Esophagus muscularis mucosa (tissue), 4 donors: ENCODE measurements at regions not wholly inside any gene's neighbourhood (a gene's known extent, or its start where the extent isn't known, plus 50 kb on each side); places are given as distances from the start of the nearest gene placed in this dataset.
"Not testable (repeated sequence)": the region's sequence is repeated elsewhere in the genome, so short reads cannot be mapped to it uniquely, and the experiment has no call there.

ENCODE experiments used
- DNase-seq: peaks from one replicate; pipeline ENCODE4 v3.0.0-alpha.2; 2017; ENCODE audit errors: extremely low spot score
- H3K27ac ChIP-seq, 4 donors: fragments of 200-600 bp; sonication (generic); replicated peaks in 1 of 4; 1 replicate in 3 of 4; 2 replicates in 1 of 4; pipeline ENCODE4 v1.5.1; 2016 to 2019; ENCODE audit warnings: mild to moderate bottlenecking in 1 of 4
- H3K27me3 ChIP-seq, 4 donors: fragments of 200-600 bp; sonication (generic); one replicate each; pipeline versions ENCODE4 v1.5.1 to v1.6.0; 2016 to 2019
- H3K36me3 ChIP-seq, 4 donors: fragments of 200-600 bp; sonication (generic); one replicate each; pipeline ENCODE4 v1.5.1; 2016 to 2019
- H3K4me1 ChIP-seq, 4 donors: fragments of 200-600 bp; sonication (generic); one replicate each; pipeline ENCODE4 v1.5.1; 2016 to 2019
- H3K4me3 ChIP-seq, 4 donors: fragments of 200-600 bp; sonication (generic); 1 replicate in 2 of 4; 2 replicates in 2 of 4; pipeline ENCODE4 v1.5.1; 2016 to 2019; ENCODE audit warnings: mild to moderate bottlenecking in 4 of 4, moderate library complexity in 1 of 4
- H3K9me3 ChIP-seq, 4 donors: fragments of 200-600 bp; sonication (generic); 1 replicate in 3 of 4; 2 replicates in 1 of 4; pipeline ENCODE4 v1.5.1; 2016 to 2019
- CTCF ChIP-seq, 3 experiments: fragments of 200-600 bp in 2 of 3; fragments of 450-650 bp in 1 of 3; sonication (generic) in 2 of 3; IDR thresholded peaks; one replicate each; pipeline ENCODE4 v1.5.1; 2017 to 2019; ENCODE audit warnings: antibody characterized with exemption in 3 of 3, mild to moderate bottlenecking in 2 of 3, moderate library complexity in 1 of 3
- EP300 ChIP-seq: sonication (generic); formaldehyde crosslinking; IDR thresholded peaks from one replicate; pipeline ENCODE4 v1.6.1; 2017; ENCODE audit warnings: antibody characterized with exemption
- POLR2A ChIP-seq: fragments of 450-650 bp; IDR thresholded peaks from one replicate; pipeline ENCODE4 v1.6.1; 2017; ENCODE audit warnings: antibody characterized with exemption, moderate library complexity, mild to moderate bottlenecking, low read depth
- POLR2AphosphoS5 ChIP-seq, 2 donors: sonication (generic); formaldehyde crosslinking; IDR thresholded peaks; one replicate each; pipeline ENCODE4 v1.6.1; 2017; ENCODE audit warnings: antibody characterized with exemption in 2 of 2
- WGBS: methylation state at CpG from one replicate; pipeline ENCODE4 v1.1.5; 2018; 5-methylcytosine and 5-hydroxymethylcytosine counted together
- intact Hi-C: fragments of 100-400 bp; cut with DNase I; formaldehyde crosslinking; loops from one replicate; pipeline ENCODE4 v1.15.1; 2023

DNA sequence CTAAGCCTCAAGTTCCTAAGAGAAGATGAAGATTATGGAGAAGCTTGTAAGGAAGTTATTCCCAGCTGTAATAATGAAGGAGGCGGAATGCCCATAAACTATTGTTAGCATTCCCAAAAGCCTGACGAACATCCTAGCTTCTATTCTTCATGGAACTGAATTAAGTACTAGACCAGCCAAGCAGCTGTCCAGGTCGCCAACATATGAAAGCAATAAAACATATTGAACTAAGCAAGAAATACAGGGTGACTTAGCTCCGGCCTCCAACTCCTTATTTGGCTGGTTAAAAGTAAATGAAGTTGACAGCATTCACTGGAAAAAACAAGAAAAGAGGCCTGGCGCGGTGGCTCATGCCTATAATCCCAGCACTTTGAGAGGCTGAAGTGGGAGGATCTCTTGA lies 174.0 kb upstream of the TPM1 start:
- H3K36me3 ChIP-seq = no peaks in the 10 kb centered on the region
- H3K4me1 ChIP-seq = peaks cover 0 to 47% (median 28%) of the 10 kb centered on the region in 4 donors
- no peaks in the 10 kb centered on the region for H3K9me3 ChIP-seq
- intact Hi-C loops = no loop called here
- WGBS = 67% methylated on average over 6 of the region's 6 CpGs
- peak overlapping the region; percentile 46 to 74 (median 60) for H3K27ac ChIP-seq
- H3K27me3 ChIP-seq = no peaks in the 10 kb centered on the region
- DNase-seq = no peak
- TF ChIP-seq EP300 = no peak
- TF ChIP-seq POLR2A = no peak
- no peak for TF ChIP-seq CTCF (IDR thresholded peaks at IDR 0.05)
- no peak for TF ChIP-seq POLR2AphosphoS5 (IDR thresholded peaks at IDR 0.05)
- no peak overlapping the region for H3K4me3 ChIP-seq

GRCh38 chr15:62869116-62869515 lies 173.4 kb upstream of the TPM1 start:
- no peaks in the 10 kb centered on the region for H3K9me3 ChIP-seq

DNA sequence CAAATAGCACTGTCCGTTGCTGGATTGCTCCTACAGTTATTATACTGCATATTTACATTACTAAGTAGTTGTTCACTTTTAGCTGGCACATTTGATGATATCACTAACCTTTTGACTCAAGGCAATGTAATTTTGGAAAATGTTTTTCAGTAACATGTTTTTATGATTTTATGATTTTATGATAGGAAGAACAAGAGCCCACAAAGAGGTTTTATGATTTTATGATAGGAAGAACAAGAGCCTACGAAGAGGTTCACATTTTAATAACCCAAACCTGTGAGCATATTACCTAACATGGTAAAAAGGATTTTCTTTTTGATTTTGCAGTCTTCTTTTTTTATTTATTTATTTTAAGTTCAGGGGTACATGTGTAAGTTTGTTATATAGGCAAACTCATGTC lies 172.3 kb upstream of the TPM1 start:
- 80% methylated on average over 2 of the region's 2 CpGs for WGBS
- H3K27me3 ChIP-seq = no peaks in the 10 kb centered on the region
- peaks cover 6 to 59% (median 41%) of the 10 kb centered on the region in 4 donors for H3K4me1 ChIP-seq
- no peak for DNase-seq
- intact Hi-C loops = no loop called here
- H3K36me3 ChIP-seq = no peaks in the 10 kb centered on the region
- H3K4me3 ChIP-seq = no peak overlapping the region
- peak overlapping the region in 1 of 4 donors; percentile 6 for H3K27ac ChIP-seq
- no peaks in the 10 kb centered on the region for H3K9me3 ChIP-seq
- TF ChIP-seq POLR2AphosphoS5 (IDR thresholded peaks at IDR 0.05) (no peak), CTCF (IDR thresholded peaks at IDR 0.05) (no peak), EP300 (no peak)

More at GRCh38 chr15:62869116-62869515, 173.4 kb upstream of the TPM1 start:
- no peaks in the 10 kb centered on the region for H3K36me3 ChIP-seq
- H3K27me3 ChIP-seq = no peaks in the 10 kb centered on the region
- peaks cover 0 to 53% (median 34%) of the 10 kb centered on the region in 4 donors for H3K4me1 ChIP-seq
- no peak overlapping the region for H3K4me3 ChIP-seq
- no peak for DNase-seq
- 97% methylated on average over 2 of the region's 2 CpGs for WGBS
- TF ChIP-seq POLR2A (no peak), POLR2AphosphoS5 (IDR thresholded peaks at IDR 0.05) (no peak), CTCF (IDR thresholded peaks at IDR 0.05) (no peak), EP300 (no peak)
- intact Hi-C loops = no loop called here
- peak overlapping the region; percentile 46 to 74 (median 60) for H3K27ac ChIP-seq

DNA sequence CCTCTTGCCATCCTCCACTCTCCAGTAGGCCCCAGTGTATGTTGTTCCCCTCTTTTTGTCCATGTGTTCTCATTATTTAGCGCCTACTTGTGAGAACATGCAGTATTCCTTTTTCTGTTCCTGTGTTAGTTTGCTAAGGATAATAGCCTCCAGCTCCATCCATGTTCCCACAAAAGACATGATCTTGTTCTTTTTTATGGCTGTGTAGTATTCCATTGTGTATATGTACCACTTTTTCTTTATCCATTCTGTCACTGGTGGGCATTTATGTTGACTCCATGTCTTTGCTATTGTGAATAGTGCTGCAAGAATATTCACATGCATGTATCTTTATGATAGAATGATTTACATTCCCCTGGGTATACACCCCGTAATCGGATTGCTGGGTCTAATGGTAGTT lies 171.8 kb upstream of the TPM1 start:
- H3K27ac ChIP-seq = peak overlapping the region in 1 of 4 donors; percentile 6
- H3K27me3 ChIP-seq, intact Hi-C loops, H3K4me3 ChIP-seq, H3K36me3 ChIP-seq, DNase-seq, H3K9me3 ChIP-seq: not testable (repeated sequence)
- 73% methylated on average over 3 of the region's 3 CpGs for WGBS
- H3K4me1 ChIP-seq = peaks cover 10 to 59% (median 41%) of the 10 kb centered on the region in 4 donors

DNA sequence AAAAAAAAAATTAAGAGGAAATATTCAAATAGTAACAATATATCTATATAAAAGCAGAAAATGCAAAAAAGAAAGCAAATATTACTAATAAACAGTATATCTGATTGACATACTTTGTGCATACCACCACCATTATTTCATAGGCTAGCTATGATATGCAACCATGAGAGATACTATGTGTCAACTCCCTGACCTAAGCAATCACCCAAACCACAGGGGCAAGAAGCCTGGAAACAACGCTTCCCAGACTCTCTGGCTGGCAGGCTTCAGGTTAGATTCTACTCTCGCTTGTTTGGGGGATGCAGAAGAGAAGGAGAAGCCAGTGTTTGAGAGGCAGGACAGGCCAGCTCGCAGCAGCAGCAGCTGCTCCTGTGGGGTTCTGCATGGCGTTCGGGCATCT lies 169.3 kb upstream of the TPM1 start:
- H3K4me1 ChIP-seq = peaks cover 20 to 71% (median 60%) of the 10 kb centered on the region in 4 donors
- H3K36me3 ChIP-seq = no peaks in the 10 kb centered on the region
- peak overlapping the region; percentile 83 to 88 (median 86) for H3K27ac ChIP-seq
- intact Hi-C loops = no loop called here
- no peak overlapping the region for H3K4me3 ChIP-seq
- TF ChIP-seq CTCF (IDR thresholded peaks at IDR 0.05) = no peak
- TF ChIP-seq POLR2AphosphoS5 (IDR thresholded peaks at IDR 0.05) = no peak
- TF ChIP-seq EP300 = no peak
- no peak for TF ChIP-seq POLR2A
- no peaks in the 10 kb centered on the region for H3K9me3 ChIP-seq
- WGBS = 85% methylated on average over 2 of the region's 5 CpGs
- no peak for DNase-seq
- no peaks in the 10 kb centered on the region for H3K27me3 ChIP-seq
